SHP77 treated with DMSO at 0.1 percent for 48 hours (cell line): ENCODE measurements at regions not wholly inside any gene's neighbourhood (a gene's known extent, or its start where the extent isn't known, plus 50 kb on each side); places are given as distances from the start of the nearest gene placed in this dataset.
A peak's percentile ranks its signal among the peaks of the same experiment; 100 is the strongest.
"Not testable (repeated sequence)": the region's sequence is repeated elsewhere in the genome, so short reads cannot be mapped to it uniquely, and the experiment has no call there.

Experiments
- DNase-seq: peaks from one replicate; lab custom pipeline; 2025; lab: John Stamatoyannopoulos, UW

DNA sequence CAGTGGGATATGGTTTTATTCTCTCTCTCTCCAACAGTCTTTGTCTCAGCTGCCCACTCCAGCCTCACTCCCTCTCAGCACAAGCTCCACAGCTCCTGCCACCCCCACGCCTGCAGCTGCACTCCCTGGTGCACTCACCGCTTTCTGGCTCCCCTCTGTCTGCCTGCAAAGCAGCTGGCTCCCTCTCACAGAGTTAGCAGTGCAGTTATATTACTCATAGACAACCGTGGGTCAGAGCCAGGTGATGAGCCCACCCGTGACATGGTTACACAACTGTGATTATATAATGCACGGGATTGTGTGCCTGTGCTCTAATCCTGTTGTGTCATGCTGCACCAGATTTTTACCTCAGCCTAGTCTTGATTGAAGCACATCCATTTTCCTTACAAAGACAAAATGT lies 276.9 kb upstream of the CHAC2 start:
- peak; percentile 97 for DNase-seq

GRCh38 chr2:53486185-53486899 lies 281.3 kb upstream of the CHAC2 start:
- not testable (repeated sequence) for DNase-seq

- no peak for DNase-seq
These were observed 282.4 kb upstream of the CHAC2 start for GRCh38 chr2:53485021-53485728.

- no peak for DNase-seq
These were observed 283.1 kb upstream of the CHAC2 start for GRCh38 chr2:53484531-53484930.

- no peak for DNase-seq
These were observed 290.1 kb upstream of the CHAC2 start for GRCh38 chr2:53477517-53477916.

- no peak for DNase-seq
These were observed 290.8 kb upstream of the CHAC2 start for GRCh38 chr2:53476834-53477233.

DNA sequence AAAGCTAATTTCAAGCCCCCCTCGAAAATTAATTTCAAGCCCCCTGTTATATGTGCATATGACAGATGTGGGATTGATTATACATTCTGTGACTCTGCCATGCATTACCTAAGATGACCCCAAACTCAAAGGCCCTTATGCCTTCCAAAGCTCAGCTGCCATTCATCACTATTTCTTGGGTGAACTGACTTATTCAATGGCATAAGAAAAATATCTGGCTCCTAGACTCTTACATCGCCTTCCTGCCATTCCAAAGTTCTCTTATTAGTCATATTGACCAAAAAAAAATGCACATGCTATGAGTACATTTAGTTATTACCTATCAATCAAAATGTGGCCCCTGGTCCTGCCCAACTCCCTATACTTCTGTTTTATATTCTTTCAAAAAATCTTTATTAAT lies 291.8 kb upstream of the CHAC2 start:
- no peak for DNase-seq

DNA sequence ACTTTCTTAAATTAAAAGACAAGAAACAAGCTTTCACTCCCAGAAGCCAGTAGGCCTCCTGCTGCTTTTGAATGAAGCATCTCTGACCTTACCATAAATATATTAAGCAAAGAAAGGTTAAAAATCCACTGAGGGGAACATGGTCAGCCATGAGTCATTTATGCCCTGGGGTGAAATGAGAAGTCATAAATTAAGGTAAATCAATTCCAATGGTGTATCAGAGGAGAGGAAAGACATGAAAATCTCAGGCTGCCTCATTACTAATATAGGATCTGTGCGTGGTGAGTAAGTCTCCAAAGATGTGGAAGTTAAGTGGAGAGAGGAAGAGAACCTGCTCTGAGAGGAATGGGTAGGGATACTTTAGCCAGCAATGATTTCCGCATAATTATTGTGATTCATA lies 292.3 kb upstream of the CHAC2 start:
- no peak for DNase-seq

DNA sequence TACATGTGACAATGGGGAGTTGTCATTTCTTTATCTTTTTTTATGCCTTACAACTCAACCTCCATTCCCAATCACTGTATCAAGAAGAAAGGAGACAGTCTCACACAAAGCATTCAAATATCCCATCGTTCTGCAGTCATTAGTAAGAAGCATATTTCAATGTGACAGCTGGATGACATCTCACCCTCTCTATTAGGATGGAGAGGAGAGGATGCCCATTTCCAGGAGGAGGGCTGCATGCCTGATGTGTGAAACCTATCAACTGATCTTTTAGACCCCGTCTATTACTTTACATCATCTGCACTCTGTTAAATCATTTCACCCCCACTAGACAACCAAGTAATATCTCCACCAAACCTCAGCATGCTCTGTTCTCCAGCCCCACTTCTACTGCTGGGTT lies 292.7 kb upstream of the CHAC2 start:
- no peak for DNase-seq

DNA sequence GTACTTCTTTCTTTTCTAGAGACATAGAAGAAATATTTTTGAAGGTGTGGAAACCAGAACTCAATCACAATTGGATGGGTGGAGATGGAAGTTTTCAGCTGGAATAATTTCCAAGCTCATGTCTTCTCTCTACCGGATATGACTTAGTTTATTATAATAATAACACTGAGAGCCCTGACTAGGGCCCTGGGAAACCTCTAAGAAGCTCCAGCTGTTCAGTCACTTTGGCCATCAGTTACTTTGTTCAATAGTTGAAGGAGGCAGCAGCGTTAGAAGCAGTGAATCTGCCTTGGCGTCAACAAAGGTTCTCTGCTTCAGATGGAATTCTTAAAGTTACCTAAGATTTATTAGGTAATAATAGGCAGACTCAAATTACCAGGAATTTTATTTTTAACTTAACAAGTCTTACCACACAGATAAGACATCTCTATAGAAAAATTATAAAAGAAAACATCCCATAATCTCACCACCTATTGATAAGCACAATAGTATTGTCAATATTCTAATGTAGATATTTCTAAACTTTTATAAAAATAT lies 293.8 kb upstream of the CHAC2 start:
- DNase-seq: peak; percentile 91

DNA sequence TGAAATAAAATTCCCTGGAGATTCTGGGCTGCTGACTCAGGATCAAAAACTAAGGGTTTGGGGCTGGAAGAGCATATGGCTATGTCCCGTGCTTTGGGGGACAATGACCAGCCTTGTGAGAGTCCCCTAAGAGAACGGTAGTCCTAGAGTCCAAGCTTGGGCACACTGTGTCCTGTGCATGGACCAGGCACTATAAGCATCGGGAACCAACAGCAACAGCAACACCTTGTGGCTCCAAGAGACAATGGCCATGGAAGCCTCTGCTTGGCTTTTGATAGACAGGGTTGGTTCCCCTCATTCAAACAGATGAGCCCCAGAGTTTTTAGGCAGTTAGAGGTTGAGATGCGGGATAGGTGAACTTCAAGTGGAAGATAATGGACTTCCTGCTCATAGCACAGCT lies 294.4 kb upstream of the CHAC2 start:
- DNase-seq: peak; percentile 98

GRCh38 chr2:53467467-53468180 lies 300.0 kb upstream of the CHAC2 start:
- DNase-seq: no peak

- no peak for DNase-seq
These were observed 303.5 kb upstream of the CHAC2 start for GRCh38 chr2:53463806-53464726.

GRCh38 chr2:53460937-53461336 lies 306.7 kb upstream of the CHAC2 start:
- DNase-seq: no peak

DNA sequence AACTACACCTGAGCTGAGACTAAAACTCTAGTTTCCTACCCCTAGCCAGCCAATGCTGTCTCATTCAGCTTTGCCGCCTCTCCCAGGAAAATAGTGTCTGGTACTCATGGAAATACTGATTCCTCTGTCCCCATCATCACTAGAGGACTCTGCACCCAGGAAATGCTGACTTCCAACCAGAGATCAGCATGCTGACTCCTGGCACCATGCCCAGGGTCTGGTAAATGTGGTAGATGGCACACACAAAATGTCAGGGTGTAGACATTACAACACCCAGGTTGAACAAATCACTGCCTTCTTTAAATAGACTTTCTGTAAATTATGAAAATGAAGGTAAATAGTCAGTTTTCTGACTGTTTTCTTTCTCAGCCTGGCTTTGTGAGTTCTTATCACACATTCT lies 307.3 kb upstream of the CHAC2 start:
- DNase-seq: peak; percentile 77

GRCh38 chr2:53455094-53455493 lies 312.5 kb upstream of the CHAC2 start:
- DNase-seq: no peak

DNA sequence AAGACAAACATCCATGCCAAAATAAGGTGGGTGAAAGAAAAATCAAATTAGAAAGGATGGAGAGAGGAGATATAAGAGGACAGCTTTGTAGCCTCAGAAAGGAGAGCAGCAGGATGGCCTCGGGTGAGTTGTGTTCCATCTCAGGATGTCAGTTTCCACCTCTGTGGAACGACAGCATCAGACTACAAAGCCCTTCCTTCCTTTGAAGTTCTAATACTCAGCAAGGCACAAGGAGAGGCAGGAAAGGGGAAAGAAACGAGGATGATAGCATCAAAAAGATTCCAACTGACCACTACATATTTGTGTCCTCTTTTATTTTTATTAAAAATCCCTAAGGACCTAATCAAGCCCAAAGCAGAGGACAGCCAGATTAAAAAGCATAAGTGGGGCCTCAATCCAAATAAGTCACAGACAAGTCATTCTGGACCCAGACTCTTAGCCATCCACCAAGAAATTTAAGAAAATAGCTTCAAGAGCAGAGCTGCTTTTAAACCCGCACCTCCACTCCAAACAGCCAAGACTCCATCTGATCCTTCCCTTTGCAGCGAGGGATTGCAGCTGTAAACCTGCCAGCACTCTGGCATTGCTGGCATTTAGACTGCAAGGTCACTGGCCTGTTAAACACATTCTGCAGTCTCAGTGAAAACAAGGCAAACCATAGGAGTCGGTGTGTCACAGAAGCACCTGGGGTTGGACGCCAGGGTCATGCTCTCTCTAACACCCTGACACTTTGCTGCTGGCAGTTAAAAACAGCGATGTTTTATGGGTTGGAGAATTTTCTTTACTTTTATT lies 314.5 kb upstream of the CHAC2 start:
- DNase-seq: peak; percentile 91

DNA sequence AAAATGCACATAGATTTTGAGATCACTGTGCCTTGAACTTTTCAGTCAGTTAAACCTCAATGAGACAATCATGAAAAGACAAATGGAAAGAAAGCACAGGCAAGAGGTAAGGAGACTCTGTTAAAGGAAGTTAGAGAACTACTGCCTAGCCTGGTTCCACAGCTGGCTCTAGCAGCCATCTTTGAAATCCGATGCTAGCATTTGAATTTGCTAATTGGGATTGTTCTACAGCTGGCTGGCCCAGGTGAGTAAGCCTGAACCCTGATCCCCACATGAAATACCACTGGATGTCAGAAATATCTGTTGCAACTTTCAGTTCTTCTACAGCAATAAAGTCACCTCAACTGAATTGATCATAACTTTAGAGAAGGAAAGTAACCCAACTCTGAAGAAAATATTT lies 315.2 kb upstream of the CHAC2 start:
- DNase-seq: peak; percentile 39

GRCh38 chr2:53450923-53451322 lies 316.7 kb upstream of the CHAC2 start:
- DNase-seq: peak; percentile 100

GRCh38 chr2:53448591-53448990 lies 319.0 kb upstream of the CHAC2 start:
- no peak for DNase-seq

- no peak for DNase-seq
These were observed 319.5 kb upstream of the CHAC2 start for GRCh38 chr2:53448086-53448485.
